NCI-H510A treated with DMSO at 0.1 percent for 48 hours (cell line): ENCODE measurements at regions not wholly inside any gene's neighbourhood (a gene's known extent, or its start where the extent isn't known, plus 50 kb on each side); places are given as distances from the start of the nearest gene placed in this dataset.

Source experiments
- DNase-seq: peaks from one replicate; lab custom pipeline; 2025; lab: John Stamatoyannopoulos, UW

DNA sequence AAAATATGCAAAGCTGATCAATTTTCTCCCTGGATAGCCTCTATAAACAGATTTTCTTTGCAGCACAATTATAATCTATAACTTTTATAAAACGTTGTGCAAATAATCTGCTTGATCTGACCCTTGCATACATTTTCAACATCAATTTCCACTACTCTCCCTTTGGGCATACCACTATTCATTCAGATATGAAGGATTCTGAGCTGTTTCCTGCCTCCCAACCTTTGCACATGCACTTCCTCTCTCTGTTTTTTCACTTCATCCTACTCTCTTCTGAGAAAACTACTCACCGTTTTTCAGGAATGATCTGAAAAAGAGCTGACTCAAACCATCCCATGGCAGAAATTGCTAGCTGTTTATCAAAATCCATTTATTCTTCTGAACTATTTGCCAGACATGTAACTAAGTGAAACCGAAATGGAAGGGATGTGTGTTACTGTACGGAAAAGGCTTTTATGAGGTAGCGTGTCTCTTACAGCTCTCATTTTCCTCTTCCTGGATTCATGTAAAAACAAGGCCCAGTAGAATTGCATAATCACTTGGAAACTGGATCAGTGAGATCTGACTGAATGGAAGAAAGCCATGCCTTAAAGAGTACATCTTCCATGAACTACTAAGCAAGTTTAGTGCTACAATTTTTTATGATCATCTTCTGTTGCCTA, 1447.3 kb upstream of the MIR17HG start:
- peak; percentile 5 for DNase-seq

DNA sequence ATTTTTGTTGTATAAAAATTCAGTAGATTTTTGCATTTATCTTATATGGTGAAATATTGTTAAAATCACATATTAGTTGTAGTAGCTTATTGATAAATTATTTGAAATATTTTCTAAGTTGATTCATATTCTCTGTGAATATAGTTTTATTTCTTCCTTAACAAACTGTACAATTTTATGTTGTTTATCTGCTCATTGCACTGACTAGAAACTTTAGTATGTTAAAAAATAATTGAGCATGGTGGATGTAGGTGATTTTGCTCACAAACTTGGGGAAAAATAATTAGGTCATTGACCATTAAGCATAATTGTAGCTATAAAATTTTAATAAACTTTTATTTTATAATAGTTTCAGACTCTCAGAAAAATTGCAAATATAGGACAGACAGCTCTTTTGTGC, 1445.3 kb upstream of the MIR17HG start:
- no peak for DNase-seq

DNA sequence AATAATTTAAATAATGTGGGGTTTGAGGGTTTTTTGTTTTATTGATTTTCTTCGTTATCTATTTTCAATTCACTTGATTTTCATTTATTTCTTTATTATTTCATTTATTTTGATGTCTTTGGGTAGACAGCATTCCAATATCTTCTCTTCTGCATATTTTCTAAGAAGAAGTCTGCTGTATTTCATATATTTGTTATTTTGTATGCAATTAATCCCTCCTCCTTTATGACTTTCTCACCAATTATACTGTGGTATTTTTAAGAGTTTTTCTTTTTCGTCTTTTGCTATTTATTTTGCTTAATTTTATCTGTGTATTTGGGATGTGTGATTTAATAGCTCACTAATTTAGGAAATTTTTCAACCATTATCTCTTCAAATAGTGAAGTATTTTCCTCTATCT, 1444.4 kb upstream of the MIR17HG start:
- DNase-seq: no peak

DNA sequence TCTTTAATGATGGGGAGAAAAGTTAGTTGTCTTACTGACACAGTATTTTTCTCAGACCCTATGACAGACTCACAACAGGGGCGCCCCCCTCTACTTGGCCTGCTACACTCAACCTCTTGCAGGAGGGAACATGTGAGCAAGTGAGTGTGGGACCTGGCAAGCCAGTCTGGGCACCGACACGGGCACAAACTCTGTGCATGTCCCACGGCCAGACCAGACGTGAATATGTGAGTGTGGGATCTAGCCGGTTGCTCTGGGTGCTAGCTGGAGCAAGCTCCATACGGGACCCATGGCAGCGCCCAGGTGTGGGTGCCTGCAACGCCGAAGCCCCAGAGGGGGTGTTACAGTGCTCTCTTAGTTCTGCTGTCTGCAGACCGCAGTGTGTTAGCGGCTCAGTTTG, 1437.3 kb upstream of the MIR17HG start:
- no peak for DNase-seq

DNA sequence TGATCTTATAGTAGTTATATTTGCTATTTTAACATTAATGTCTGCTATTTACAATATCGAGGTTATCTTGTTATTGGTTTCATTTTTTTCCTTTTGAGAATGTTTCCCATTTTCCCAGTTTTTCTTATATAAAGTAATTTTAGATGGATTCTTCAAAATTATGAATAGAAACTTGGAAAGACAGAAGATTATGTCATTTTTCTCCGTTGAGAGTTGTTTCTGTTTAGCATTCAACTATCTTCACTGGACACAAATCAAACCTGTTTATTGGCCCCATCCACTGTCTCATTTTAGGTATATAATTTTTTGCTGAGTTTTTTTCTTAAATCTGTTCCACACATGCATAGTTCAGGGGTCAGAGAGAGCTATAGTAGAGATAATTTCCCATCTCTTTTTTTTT, 1430.9 kb upstream of the MIR17HG start:
- no peak for DNase-seq

DNA sequence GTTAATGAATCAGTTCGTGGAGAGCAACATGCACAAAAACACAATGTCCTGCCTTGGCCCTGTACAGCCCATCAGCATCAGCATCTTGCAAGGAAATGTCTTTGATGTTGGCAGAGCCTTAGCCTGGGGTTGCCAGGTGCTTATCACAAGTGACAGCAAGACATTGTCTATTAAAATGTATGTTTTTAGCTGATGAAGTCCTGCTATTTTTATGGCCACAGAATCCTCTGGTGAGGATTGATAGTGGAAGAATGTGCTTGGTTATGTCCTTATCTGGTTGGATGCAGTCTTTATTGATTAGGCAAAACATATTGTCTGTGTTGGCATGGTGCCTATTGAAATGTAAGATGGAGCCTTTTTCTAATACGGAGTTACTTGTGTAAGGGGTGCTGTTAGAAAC, 1427.0 kb upstream of the MIR17HG start:
- no peak for DNase-seq

DNA sequence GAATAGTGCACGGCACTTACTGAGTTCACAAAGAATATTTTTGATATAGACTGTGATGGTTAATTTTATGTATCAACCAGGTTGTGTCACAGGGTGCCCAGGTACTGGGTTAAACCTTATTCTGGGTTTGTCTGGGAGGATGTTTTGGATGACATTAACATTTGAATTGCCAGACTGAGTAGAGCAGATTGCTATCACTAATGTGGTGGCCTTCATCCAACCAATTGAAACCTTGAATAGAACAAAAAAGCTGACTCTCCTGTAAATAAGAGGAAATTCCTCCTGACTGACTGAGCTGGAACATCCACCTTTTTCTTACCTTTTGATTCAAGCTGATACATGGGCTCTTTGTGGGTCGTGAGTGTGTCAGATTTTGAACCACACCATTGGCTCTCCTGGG, 1424.4 kb upstream of the MIR17HG start:
- DNase-seq: no peak

DNA sequence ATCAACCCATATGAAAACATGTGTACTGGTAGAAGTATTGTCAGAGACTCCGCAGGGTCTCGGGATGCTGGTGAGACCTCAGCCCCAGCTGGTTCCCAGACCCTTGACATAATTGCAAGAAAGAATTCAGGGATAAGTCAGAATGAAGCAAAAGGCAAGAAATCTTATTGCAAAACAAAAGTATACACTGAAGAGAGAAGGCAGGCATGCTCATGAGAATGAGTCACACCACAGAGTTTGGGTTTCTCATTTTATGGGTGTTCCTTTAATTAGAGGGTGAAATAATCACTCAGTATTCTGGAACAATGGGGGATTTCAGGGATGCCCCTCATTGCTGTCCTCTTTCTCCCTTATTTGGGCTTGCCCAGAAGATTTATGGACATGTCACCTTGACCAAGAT, 1423.8 kb upstream of the MIR17HG start:
- no peak for DNase-seq

DNA sequence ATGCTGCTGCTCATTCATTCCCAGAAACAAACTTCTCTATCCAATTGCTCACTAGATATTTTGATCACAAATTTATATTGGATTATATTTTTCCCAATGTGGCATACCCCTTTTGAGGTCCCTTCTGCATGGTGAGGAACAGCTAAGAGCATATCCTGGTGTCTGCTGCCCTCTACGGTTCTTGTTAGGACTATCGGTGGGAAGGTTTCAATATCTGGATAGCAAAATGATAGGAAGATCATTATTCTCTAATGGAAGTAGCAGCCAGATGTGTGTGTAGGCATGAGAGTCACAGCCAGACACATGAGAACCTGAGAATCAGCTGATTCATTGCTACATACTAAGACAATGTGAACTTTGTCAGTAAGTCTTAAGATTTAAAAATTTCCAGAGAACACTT, 1422.4 kb upstream of the MIR17HG start:
- DNase-seq: peak; percentile 50

DNA sequence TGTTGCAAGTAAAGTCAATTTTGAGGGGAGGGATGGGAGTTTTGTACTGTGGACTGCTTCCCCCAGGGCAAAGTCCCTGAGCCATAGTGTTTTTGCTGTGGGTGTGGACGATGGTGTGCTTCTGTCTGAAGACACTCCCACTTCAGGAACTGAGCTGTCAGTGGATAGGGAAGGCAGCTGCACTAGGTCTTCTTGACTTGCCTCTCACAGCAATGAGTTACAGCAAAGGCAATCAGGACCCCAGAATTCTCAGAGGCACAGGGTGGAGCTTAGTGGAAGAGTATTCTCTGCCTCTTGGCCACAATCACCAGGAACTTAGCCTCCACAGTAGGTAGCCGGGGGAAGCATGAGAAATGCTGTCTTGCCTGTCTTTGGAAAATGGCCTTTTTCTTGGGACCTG, 1416.6 kb upstream of the MIR17HG start:
- no peak for DNase-seq

DNA sequence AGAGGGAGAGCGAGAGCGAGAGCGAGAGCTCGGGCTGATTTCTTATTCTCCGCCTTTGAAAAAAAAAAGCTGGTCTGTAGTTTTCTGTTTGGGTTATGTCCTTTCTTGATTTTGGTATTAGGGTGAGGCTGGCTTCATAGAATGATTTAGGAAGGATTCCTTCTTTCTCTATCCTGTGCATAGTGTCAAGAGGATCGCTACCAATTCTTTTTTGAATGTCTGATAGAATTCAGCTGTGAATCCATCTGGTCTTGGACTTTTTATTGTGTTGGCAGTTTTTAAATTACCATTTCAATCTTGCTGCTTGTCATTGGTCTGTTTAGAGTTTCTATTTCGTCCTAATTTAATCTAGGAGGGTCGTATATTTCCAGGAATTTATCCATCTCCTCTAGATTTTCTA, 1414.6 kb upstream of the MIR17HG start:
- DNase-seq: no peak

DNA sequence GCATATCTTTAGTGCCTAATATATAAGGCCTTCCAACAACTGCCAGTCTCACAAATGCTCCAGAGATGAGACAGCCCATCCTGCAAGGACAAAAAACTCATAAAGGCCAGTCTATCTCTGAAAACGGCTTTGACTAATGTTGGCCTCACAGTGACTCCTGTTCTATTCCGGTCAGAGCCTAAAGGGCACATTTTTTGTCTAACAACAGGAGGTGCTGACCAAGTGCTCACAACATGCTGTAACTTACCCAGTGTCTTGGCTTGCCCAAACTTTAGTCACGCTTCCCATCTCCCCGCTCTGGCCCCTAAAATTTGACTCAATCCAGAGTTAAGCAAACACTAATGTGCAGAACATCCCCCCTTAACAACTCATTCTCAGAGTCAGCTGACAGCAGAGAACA, 1411.2 kb upstream of the MIR17HG start:
- no peak for DNase-seq

DNA sequence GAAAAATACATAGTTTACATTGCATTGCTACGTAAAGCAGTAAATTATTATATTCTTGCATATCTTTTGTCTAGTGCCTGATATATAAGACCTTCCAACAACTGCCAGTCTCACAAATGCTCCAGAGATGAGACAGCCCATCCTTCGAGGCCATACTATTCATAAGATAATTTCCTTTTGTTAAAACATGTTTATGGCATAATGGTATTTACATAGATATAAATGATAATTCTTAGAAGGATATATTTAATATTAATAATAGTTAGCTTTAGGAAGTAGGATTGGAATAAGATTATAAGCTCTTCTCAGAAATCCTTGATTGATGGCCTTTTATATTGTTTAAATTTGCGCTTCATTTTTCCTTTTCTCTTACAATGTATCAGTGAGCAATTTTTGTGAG, 1410.1 kb upstream of the MIR17HG start:
- no peak for DNase-seq

DNA sequence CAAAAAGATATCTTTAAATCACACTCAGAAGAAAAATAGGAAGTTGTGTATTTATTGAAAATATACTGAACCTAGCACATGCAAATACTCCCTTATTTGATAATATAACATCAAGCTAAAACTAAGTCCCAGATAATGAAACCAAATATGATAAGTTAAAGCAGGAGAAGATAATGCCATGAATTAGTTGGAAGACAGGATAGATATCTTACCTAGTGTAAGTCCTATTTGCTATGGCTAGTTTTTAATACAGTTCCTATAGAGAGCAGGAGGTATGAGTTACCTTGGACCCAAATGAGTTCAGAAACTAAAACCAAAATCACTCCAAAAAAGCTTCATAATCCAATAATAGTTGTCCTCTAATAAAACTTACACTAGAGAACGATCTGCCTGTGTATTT, 1407.1 kb upstream of the MIR17HG start:
- no peak for DNase-seq

DNA sequence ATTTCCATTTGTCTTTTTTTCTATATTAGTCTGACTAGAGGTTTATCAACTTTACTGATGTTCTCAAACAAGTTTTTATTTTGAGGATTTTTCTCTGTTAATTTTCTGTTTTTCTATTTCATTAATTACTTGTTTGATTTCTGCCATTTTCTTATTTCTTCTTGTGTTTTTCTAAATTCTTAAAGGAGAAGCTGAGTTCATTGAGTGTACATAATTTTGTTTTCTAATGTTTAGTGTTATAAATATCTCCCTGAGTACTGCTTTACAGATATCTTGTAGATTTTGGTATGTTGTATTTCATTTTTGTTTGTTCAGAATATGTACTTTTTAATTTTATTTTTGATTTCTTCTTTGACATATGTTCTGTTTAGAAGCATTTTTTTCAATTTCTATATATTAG, 1404.3 kb upstream of the MIR17HG start:
- DNase-seq: no peak

DNA sequence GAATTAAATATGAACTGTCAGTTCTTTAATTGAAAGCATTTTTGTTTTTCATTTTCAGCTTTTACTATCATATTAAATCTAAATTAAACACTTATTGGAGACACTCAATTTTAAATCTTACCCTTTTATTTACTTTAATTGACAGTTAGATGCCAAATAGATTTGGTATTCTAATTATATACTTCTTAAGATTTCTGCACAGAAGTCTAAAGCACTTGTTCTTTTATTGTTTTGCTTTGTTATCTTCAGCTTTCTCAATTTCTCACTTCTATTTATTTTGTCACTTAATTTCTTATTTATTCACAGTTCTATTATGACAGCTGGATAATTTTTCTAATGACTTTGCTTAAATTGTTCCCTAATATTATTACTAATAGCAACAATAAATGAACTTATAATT, 1397.3 kb upstream of the MIR17HG start:
- no peak for DNase-seq

DNA sequence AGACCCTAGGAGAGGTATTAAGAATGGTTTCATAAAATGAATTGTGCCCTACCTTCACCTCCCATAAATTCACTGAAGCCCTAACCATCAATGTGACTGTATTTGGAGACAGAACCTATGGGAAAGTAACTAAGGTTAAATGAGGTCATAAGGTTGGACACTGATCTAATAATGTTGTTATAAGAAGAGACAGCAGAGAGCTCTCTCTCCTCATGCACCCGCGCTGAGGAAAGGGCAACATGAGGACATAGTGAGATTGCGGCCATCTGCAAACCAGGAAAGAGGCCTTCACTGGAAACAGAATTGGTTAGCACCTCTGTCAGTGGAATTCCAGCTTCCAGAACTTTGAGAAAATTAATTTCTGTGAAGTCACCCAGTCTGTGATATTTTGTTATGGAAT, 1396.1 kb upstream of the MIR17HG start:
- DNase-seq: no peak

DNA sequence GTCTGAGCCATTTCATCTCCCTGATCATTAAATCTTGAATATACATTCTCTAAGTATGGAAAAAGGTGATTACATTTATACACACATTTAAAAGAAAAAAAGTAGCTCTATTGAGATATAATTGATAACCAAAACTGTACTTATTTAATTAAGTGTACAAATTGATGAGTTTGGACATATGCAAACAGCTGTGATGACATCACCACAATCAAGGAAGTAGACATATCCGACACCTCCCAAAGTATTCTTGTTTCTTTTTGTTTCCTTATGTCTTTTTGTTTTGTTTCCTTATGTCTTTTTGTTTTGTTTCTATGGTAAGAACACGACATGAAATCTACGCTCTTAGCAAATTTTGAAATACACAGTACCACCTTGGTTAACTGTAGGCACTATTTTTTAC, 1393.9 kb upstream of the MIR17HG start:
- no peak for DNase-seq

DNA sequence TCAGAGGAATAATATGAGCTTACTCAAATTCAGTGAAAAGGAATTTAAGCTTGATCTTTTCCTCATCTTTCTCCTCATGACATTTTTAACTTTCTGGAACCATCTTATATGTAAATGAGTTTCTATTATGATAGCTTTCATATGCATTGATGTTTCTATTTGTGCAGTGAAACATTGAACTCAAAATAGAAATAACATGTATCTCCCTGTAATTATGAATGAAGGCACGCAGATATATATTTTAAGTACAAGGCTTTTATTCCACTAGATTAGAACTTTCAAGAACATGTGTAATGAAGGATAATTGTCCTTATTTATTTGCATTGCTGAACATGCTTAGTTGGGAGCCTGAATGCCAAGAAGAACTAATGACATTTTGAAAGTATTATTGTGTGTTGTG, 1391.7 kb upstream of the MIR17HG start:
- DNase-seq: no peak

DNA sequence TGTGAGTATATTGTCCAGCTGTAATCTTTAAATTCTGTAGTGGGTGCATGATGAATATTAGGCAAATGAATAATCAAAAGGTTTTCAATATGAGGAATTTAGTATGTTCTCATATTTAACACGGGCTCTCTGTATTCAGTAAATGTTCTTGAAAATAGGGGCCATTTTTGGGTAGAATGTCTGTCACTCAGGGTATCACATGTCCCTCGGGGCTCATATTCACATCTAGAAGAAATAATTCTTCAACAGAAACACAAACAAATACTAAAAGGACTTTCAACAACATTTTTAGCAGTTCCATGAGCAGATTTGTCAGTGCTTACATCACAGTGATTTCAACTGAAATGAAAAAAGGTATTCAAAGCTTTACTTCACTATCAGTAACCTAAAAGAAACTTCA, 1388.4 kb upstream of the MIR17HG start:
- no peak for DNase-seq

DNA sequence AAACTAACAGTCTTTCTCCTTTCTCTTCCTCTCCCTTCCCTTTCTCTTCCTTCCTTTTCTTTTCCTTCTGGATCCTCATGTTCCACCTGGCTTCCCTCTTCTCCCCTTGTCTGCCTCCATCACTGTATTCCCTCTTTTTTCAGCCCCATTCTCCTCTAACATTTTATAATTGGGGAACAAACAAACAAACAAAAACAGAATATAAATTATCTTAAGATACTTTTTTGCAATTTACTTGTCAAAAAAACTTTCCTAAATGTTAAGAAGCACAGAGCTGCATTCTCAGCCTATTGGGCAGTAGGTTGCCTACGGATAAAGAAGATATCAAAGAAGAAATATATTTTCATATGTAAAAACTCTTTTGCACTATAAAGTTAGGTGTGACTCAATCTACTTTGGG, 1382.2 kb upstream of the MIR17HG start:
- no peak for DNase-seq

DNA sequence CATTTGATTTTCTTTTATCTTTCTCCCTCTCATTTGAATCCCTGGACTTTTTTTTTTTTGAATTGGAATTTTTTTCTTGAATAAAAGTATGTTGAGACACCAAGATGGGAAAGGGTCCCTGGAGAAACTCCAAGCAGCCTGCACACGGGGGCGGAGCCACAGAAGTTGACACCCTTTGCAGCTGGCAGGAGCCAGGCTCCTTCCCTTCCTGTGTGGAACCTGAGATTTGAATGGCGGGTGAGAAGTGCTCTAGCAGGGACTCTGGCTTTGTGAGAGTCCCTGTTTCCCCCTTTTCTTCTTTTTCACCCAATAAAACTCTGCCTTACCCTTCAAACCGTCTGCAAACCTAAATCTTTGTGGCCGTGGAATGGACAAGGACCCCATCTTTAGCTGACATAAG, 1381.0 kb upstream of the MIR17HG start:
- DNase-seq: no peak

DNA sequence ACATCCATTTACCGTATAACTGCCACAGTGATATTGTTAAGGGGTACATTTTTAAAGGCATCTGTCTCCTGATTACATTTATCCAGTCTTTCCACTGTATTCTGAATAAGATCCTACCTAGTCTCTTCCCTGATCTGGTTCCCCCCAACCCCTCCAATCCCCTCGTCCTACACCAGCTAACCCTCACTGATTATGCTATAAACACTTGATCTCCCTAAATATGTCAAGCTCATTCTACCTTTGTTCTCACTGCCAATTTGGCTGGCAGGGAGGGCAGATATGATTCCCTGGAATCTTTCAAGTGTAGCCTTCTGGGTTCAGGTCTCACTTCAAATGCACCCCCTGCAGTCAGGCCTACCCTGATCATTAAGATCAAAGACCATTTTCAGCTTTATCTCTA, 1379.8 kb upstream of the MIR17HG start:
- DNase-seq: no peak

DNA sequence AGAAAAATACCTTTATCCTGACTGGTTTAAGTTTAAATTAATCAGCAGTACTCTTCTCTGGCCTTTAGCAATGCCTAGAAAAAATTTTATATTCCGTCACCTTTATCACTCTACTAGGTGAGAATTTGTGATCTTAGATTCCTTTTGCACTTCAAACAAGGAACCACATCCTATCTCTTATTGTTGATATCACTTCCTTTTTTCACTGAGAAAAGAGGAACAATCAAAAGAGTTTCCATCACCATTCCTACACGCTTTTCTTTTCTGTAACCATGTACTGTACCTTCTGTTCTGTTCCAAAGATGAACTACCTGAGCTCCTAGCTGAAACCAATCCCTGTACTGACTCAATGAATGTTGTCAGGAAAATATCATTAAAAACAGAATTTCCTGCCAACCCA, 1379.0 kb upstream of the MIR17HG start:
- DNase-seq: no peak

DNA sequence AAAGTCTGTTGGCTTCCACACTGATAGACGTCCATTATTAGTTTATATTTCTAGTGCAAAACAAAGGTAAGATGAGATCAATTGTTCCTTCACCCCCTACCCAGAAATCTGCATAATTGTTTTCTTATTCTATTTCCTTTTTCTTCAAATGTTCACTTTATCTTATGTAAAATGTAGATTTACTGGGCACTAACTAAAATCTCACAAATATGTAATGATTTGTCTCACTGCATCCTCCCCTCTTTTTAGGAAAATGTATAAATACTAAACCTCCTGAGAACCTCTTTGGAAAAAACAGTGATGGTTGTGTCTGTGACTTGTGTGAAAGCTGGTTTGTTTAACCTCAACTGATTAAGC, 1377.2 kb upstream of the MIR17HG start:
- DNase-seq: no peak
